SH-SY5Y (cell line): ENCODE measurements at regions not wholly inside any gene's neighbourhood (a gene's known extent, or its start where the extent isn't known, plus 50 kb on each side); places are given as distances from the start of the nearest gene placed in this dataset.

Source experiments
- GATA2 ChIP-seq: IDR thresholded peaks from 2 replicates; pipeline ENCODE4 v1.6.1; 2011; ENCODE audit warnings: mild to moderate bottlenecking, low read depth, low read length
- GATA3 ChIP-seq: IDR thresholded peaks from 2 replicates; pipeline ENCODE4 v1.6.1; 2011; ENCODE audit warnings: low read depth, mild to moderate bottlenecking, low read length, moderate library complexity

GRCh38 chr6:125489579-125490285, 188.0 kb upstream of the HDDC2 start:
- TF ChIP-seq GATA2 (no peak), GATA3 (no peak)
